ENCODE measurements at regions not wholly inside any gene's neighbourhood (a gene's known extent, or its start where the extent isn't known, plus 50 kb on each side); places are given as distances from the start of the nearest gene placed in this dataset.
A peak's percentile ranks its signal among the peaks of the same experiment; 100 is the strongest.
"Not testable (repeated sequence)": the region's sequence is repeated elsewhere in the genome, so short reads cannot be mapped to it uniquely, and the experiment has no call there.

- peak; percentile 57 for DNase-seq (ENCODE audit: low read depth)
Measured at GRCh38 chr9:82116556-82116955, 128.0 kb downstream of the SPATA31D1 start.

GRCh38 chr9:82117026-82117811, 128.6 kb downstream of the SPATA31D1 start:
- peak; percentile 97 for DNase-seq (ENCODE audit: low read depth)

- DNase-seq (ENCODE audit: low read depth): no peak
Measured at GRCh38 chr9:82122731-82123130, 134.2 kb downstream of the SPATA31D1 start.

GRCh38 chr9:82124090-82124489, 135.5 kb downstream of the SPATA31D1 start:
- peak; percentile 73 for DNase-seq (ENCODE audit: low read depth)

- peak; percentile 13 for DNase-seq (ENCODE audit: low read depth)
Measured at GRCh38 chr9:82126256-82126655, 137.7 kb downstream of the SPATA31D1 start.

- no peak for DNase-seq (ENCODE audit: low read depth)
Measured at GRCh38 chr9:82127465-82127864, 138.9 kb downstream of the SPATA31D1 start.

- DNase-seq (ENCODE audit: low read depth): no peak
Measured at GRCh38 chr9:82128011-82128696, 139.6 kb downstream of the SPATA31D1 start.

GRCh38 chr9:82129708-82130107, 141.1 kb downstream of the SPATA31D1 start:
- DNase-seq (ENCODE audit: low read depth): peak; percentile 9

GRCh38 chr9:82130331-82131042, 141.9 kb downstream of the SPATA31D1 start:
- DNase-seq (ENCODE audit: low read depth): no peak

- DNase-seq (ENCODE audit: low read depth): no peak
Measured at GRCh38 chr9:82131072-82131471, 142.5 kb downstream of the SPATA31D1 start.

GRCh38 chr9:82132024-82132423, 143.5 kb downstream of the SPATA31D1 start:
- DNase-seq (ENCODE audit: low read depth): no peak

GRCh38 chr9:82134010-82134409, 145.4 kb downstream of the SPATA31D1 start:
- no peak for DNase-seq (ENCODE audit: low read depth)

GRCh38 chr9:82135106-82135505, 146.5 kb downstream of the SPATA31D1 start:
- DNase-seq (ENCODE audit: low read depth): no peak

- not testable (repeated sequence) for DNase-seq (ENCODE audit: low read depth)
Measured at GRCh38 chr9:82138081-82138480, 149.5 kb downstream of the SPATA31D1 start.

GRCh38 chr9:82140471-82140870, 151.9 kb downstream of the SPATA31D1 start:
- DNase-seq (ENCODE audit: low read depth): no peak

- no peak for DNase-seq (ENCODE audit: low read depth)
Measured at GRCh38 chr9:82144803-82145202, 156.2 kb downstream of the SPATA31D1 start.

GRCh38 chr9:82146677-82147076, 158.1 kb downstream of the SPATA31D1 start:
- DNase-seq (ENCODE audit: low read depth): no peak

GRCh38 chr9:82147798-82148425, 159.3 kb downstream of the SPATA31D1 start:
- peak; percentile 57 for DNase-seq (ENCODE audit: low read depth)

- DNase-seq (ENCODE audit: low read depth): no peak
Measured at GRCh38 chr9:82148426-82148810, 159.8 kb downstream of the SPATA31D1 start.

GRCh38 chr9:82148901-82149461, 160.4 kb downstream of the SPATA31D1 start:
- peak; percentile 97 for DNase-seq (ENCODE audit: low read depth)

- no peak for DNase-seq (ENCODE audit: low read depth)
Measured at GRCh38 chr9:82149501-82149946, 161.0 kb downstream of the SPATA31D1 start.

- DNase-seq (ENCODE audit: low read depth): no peak
Measured at GRCh38 chr9:82152181-82152580, 163.6 kb downstream of the SPATA31D1 start.

Measured in fibroblast of gingiva (primary cell).